GM04503 (cell line): ENCODE measurements at regions not wholly inside any gene's neighbourhood (a gene's known extent, or its start where the extent isn't known, plus 50 kb on each side); places are given as distances from the start of the nearest gene placed in this dataset.
"Not testable (repeated sequence)": the region's sequence is repeated elsewhere in the genome, so short reads cannot be mapped to it uniquely, and the experiment has no call there.

Experiments
- DNase-seq: peaks from one replicate; pipeline ENCODE4 v3.0.0-alpha.2; 2012; ENCODE audit warnings: low read depth

DNA sequence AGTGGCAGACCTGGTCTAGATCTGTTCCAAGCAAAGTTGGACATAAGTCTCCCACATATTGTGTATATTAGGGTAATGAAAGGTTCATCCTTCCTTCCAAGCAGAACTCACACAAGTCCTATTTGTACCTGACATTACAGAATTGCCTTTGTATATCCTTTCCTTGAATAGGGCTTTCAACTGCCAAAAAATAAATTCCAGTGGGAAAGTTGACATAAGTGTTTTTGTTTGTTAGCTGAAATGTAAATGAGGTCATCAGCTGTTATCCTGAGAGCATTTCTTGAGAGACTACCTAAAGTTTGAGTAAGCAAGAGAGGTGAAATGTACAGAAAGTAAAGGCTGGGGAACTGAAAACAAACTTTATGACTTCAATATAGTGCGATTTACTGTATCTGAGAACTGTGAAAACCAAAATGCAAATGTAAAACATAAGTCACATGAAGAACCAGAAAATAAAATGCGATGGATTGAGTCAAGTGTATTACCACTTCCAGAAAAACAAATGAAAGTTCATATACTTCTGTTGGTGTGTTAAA is 527.3 kb upstream of the SEMA3D start:
- no peak for DNase-seq

DNA sequence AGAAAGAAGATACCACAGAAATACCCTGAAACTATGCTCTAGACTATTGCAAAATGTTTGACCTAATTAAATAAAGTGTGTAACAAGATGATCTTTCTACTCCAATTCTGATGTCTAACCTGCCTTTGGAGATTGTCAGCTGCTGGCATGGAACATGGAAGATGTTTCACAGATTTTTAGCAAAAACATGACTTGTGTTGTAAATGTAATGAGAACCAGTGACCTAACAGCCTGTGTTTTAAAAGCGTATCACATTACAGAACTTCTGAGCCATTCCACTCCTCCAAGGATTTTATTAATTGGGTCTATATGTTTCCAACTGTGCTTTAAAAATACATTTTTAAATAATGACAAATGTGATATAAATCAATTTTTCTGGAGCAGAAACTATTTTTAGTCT is 526.3 kb upstream of the SEMA3D start:
- DNase-seq, result no peak

- no peak for DNase-seq
Measured at GRCh38 chr7:85711894-85712293, 525.0 kb upstream of the SEMA3D start.

DNA sequence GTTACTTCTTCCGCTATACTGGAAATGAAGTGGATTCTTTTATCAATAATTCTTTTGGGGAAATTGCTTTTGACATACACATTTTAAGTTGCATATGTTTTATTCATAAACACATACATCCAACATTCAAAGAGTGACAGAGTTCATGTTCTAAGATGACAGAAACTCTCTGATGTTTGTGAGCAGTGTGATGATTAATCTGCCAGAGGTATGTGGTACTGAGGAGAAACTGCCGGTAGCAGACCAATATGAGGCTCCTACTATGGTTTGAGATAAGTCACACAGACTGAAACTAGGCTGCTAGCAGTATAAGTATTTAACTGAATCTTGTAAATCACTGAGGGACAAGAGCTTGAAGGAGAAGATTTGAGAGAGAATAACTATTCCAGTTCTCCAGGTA is 524.1 kb upstream of the SEMA3D start:
- no peak for DNase-seq

- no peak for DNase-seq
Measured at GRCh38 chr7:85708221-85708620, 521.4 kb upstream of the SEMA3D start.

GRCh38 chr7:85705076-85705475 is 518.2 kb upstream of the SEMA3D start:
- no peak for DNase-seq

DNA sequence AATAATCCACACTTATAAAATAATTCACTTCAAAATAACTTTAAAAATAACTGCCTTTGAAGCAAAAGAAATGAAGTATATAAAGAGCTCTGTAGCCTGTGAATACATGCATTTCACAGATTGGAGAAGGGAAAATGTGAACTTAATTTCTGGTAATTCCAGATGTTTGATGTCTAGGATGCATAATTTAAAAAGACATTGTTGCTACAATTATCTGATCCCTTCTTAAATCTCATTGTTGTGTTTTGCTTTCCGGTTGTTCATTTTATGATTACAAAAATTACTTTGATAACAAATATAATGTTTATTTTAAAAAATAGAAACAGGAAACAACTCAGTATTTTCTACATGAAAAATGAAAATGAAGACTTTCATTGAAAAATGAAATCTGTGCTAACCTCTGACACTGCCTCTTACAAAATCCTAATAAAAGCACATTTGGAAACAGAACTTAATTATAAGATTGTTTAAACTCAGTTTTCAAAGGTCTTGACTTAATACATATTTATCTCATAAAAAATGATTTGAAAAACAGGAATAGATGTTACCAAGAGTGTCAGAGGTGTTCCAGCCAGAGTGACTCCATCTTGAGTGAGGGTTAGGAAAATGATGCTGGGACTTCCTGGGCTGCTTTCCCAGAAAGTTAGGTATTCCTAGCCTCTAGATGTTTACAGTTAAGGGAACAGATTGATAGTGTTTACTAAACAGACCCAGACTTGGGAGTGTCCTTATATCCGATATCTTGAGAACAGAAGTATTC is 516.6 kb upstream of the SEMA3D start:
- DNase-seq, result no peak

DNA sequence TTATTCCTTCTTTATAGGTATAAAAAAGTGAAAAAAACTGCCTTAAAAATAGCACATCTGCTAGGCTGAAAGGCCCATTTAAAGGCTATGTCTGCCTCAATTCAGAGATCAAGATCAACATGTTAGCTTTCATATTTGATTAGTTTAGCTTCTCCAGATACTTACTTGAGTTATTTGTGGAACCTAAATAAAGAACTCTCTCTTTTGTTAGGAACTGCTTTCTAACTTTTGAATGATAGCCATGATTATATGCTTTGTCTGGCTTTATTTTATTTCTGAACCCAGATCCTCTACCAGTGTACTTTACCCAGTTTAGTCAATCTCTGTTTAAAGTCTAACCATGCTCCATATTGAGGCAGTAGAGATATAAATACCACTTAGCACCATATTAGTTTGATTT is 515.5 kb upstream of the SEMA3D start:
- DNase-seq, result no peak

DNA sequence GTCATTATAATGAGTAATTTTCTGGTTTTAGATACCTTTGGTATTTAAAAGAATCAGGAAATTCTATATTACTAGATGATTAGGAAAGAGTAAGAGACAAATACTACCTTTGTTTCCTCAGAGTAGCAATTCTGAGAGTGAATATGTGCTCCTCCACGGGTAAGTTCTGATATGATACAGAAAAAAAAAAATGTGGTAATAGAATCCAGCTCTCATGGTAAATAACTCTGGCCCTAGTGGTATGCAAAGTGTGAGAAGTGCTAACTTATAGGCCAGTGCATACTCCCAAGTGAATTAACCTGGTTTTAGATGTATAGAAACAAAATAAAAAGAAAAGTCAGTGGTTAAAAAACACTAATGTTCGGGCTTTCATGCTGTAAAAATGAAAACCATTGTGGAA is 512.6 kb upstream of the SEMA3D start:
- no peak for DNase-seq

DNA sequence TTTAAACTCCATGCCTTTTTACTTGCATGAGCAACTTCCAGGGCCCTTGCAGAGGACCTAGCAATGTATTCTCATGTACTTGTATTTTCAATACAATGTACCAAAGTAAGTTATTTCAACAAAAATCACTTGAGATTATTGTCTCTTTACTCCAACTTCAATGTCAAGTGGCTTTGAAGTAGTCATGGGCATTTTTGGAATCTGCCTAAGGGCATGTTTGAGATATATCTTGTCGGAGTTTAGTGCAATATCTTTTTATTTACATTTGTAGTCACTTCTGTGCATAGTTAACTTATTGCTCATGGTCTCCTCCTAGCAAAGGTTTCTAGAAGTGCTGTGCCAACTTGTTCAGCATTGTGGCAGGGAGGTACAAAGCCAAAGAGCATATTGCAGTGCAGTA is 508.7 kb upstream of the SEMA3D start:
- no peak for DNase-seq

- DNase-seq, result no peak
Measured at GRCh38 chr7:85695041-85695440, 508.2 kb upstream of the SEMA3D start.

DNA sequence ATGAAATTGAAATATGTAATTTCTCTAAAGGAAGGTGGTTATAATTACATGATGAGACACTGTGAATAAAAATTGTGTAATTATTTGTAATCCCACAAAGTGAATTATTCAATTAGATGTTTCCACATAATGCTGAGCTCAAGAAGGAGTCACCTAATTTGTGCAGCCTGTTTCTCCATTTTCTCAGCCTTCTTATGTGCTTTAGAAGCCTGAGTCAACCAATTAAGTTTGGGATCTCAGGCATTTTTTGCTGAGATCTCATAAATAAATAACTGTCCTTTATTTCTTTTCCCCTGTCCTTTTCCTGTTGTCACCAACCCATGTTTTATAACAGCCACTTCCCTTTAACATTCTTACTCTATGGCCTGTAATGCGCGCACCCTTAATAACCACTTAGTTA is 506.5 kb upstream of the SEMA3D start:
- DNase-seq, result no peak

- no peak for DNase-seq
Measured at GRCh38 chr7:85688712-85689111, 501.9 kb upstream of the SEMA3D start.

DNA sequence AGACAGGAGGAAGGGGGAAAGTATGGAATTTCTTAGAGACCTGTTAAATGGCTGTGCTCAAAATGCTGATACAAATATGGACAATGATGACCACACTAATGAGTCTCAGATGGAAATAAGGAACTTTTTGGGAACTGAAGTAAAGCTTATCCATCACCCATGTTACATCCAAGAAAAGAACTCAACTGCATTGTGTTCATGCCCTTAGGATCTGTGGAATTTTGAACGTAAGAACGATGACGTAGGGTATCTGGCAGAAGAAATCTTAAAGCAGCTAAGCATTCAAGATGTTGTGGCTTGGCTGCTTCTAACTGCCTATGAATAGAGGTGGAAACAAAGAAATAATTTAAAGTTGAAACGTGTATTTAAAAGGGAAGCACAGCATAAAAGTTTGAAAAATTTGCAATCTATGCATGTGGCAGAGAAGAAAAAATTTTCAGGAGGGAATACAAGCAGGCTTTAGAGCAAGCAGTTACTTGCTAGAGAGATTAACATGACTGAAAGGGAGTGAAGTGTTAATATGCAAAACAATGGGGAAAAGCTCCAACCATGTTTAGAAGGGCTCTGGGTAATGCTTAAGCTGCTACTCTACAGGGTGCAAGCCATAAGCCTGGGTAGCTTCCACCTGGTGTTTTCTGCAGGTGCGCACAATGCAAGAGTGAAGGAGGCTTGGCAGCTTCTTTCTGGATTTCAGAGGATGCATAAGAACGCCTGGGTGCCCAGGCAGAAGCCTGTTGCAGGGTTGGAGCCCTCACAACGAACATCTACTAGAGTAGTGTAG is 499.7 kb upstream of the SEMA3D start:
- DNase-seq, result no peak

DNA sequence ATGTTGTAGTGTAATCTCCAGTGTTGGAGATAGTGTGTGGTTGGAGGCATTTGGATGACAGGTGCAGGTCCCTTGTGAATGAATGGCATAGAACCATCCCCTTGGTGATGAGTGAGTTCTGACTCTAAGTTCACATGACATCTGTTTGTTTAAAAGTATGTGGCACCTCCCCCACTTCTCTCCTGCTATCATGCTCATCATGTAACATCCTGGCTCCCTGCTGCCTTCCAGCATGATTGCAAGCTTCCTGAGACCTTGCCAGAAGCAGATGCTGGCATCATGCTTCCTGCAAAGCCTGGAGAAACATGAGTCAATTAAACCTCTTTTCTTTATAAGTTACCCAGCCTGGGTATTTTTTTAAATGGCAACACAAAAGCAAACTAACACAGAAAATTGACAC is 499.0 kb upstream of the SEMA3D start:
- DNase-seq, result no peak

DNA sequence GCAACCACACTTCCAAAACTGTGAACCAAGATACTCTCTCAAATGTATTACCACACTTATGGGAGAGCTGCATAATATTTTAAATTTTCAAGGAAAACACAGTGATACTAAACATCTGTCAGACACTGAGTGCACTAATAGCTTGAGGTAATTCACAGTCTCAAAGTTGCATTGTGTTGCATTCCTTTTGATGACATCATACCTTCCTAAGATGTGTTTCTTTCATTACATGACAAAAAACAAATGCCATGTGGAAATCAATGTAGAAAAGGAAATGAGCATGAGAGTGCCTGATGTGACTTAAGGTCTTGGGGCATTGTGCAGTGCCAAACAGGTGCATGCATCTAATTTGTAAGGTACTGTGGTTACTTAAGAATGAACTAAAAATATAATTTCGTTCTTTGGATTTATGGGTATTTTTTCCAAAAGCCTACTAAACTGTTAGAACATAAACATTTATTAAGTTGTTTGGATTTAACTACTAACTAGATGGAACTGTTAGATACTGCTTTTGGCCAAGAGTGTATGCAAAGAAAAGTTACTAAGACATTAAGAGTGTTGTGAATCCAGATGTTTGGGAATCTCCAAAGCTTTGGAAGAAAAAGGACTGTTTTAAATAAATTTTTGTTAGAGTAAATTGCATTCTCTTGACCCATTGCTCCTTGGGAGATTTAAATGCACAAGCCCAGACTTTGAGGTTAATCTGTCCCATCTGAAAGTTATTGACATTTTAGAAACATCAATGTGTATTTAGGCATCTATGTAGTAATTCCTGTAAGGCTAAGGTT is 496.2 kb upstream of the SEMA3D start:
- no peak for DNase-seq

DNA sequence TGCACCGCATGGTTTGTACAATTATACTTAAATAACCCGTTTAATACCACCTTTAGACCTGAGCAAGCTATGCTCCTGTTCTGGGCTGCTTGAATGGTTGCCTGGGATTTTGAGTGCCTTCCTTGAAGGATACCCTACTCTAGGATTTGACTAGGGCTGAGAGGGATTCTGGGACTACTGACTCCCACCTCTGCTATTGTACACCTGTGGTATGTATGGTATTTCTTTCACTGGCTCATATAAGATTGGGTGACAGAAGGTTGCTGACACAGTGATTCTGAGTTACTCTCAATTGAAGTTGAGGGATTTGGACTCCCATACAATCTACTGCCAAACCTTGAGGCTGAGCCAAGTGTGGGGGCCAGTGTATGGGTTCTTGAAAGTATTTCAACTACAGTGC is 494.4 kb upstream of the SEMA3D start:
- DNase-seq, result no peak

- DNase-seq, result not testable (repeated sequence)
Measured at GRCh38 chr7:85675093-85675492, 488.2 kb upstream of the SEMA3D start.

DNA sequence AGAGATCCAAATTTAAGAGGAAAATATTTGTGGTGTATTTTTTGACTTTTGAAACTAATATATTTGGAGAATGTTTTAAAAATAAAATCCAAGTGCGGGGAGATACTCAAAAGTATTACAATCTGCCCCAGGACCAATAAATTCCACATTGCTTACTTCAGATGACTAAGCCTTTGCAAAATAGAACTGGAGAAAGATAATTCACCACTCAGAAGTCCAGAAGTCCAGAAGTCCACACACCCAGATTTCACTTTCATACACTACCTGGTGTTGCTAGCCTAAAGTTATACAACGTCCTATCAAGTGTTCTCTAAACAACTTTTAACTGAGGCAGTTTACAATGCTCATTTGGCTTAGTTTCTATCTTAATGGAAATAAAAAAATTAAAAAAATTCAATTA is 487.0 kb upstream of the SEMA3D start:
- DNase-seq, result no peak

DNA sequence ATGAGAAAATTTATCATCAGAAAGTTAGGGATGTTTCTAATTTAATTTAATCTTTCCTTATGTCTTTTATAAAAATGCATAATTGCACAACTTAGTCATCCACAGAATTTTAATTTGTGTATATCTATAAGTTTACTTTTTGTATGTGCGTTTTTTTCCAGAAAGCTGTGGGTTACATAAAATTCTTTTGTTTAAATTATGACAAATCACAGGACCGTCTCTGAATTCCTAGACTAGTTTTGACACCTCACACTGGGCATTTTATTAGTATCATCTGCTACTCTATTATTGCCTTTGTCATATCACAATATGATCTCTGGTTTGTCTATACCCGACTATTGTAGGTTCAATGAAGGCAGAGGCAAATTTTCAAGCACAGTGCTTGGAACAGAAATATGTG is 482.4 kb upstream of the SEMA3D start:
- no peak for DNase-seq

GRCh38 chr7:85664341-85664740 is 477.5 kb upstream of the SEMA3D start:
- no peak for DNase-seq

- DNase-seq, result no peak
Measured at GRCh38 chr7:85659364-85659763, 472.5 kb upstream of the SEMA3D start.

DNA sequence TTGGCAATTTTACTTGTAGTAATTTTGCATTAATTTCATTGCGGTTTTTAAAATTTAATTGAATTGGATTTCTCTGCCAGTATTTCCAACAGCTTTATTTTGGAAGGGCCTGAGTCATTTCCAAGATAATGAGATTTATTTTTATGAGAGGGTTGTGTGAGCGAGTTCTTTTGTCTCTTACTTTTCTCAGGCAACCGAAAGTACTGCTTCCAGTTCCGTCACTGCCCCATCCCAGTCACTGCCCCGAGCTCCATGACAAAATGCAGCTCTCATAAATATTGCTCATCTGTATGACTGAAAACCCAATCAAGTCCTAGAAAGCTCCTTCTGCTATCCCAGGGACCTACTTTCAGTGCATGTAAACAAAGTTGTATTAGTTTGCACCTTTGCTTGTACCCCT is 468.4 kb upstream of the SEMA3D start:
- DNase-seq, result no peak
